ENCODE measurements at regions not wholly inside any gene's neighbourhood (a gene's known extent, or its start where the extent isn't known, plus 50 kb on each side); places are given as distances from the start of the nearest gene placed in this dataset.
A peak's percentile ranks its signal among the peaks of the same experiment; 100 is the strongest.
"Not testable (repeated sequence)": the region's sequence is repeated elsewhere in the genome, so short reads cannot be mapped to it uniquely, and the experiment has no call there.

GRCh38 chr3:143901105-143901504 is 52.8 kb upstream of the SLC9A9 start:
- TF ChIP-seq CTCF (IDR thresholded peaks at IDR 0.05; ENCODE audit: insufficient read depth, low read length, poor library complexity, severe bottlenecking), result no peak
- Histone ChIP-seq H3K36me3 (ENCODE audit: control insufficient read depth, insufficient read depth, low read length) (no peaks in the 10 kb centered on the region), H3K27me3 (replicated peaks; ENCODE audit: control insufficient read depth, insufficient read depth, low read length) (no peaks in the 10 kb centered on the region), H3K4me3 (replicated peaks; ENCODE audit: low read depth, low read length) (no peak overlapping the region)
- peak; percentile 9 for DNase-seq (ENCODE audit: extremely low read depth, insufficient read length)

- H3K36me3 ChIP-seq (ENCODE audit: control insufficient read depth, insufficient read depth, low read length), result no peaks in the 10 kb centered on the region
- H3K4me3 ChIP-seq (replicated peaks; ENCODE audit: low read depth, low read length), result no peak overlapping the region
- TF ChIP-seq CTCF (IDR thresholded peaks at IDR 0.05; ENCODE audit: insufficient read depth, low read length, poor library complexity, severe bottlenecking), result no peak
- DNase-seq (ENCODE audit: extremely low read depth, insufficient read length), result no peak
- no peaks in the 10 kb centered on the region for H3K27me3 ChIP-seq (replicated peaks; ENCODE audit: control insufficient read depth, insufficient read depth, low read length)
These were observed 53.9 kb upstream of the SLC9A9 start for GRCh38 chr3:143902210-143902609.

GRCh38 chr3:143910756-143911155 is 60.9 kb upstream of the DIPK2A start:
- H3K36me3 ChIP-seq (ENCODE audit: control insufficient read depth, insufficient read depth, low read length), result no peaks in the 10 kb centered on the region
- no peak for TF ChIP-seq CTCF (IDR thresholded peaks at IDR 0.05; ENCODE audit: insufficient read depth, low read length, poor library complexity, severe bottlenecking)
- no peak for DNase-seq (ENCODE audit: extremely low read depth, insufficient read length)
- H3K27me3 ChIP-seq (replicated peaks; ENCODE audit: control insufficient read depth, insufficient read depth, low read length), result no peaks in the 10 kb centered on the region
- H3K4me3 ChIP-seq (replicated peaks; ENCODE audit: low read depth, low read length), result no peak overlapping the region

- Histone ChIP-seq H3K27me3 (replicated peaks; ENCODE audit: control insufficient read depth, insufficient read depth, low read length) (no peaks in the 10 kb centered on the region), H3K36me3 (ENCODE audit: control insufficient read depth, insufficient read depth, low read length) (no peaks in the 10 kb centered on the region), H3K4me3 (replicated peaks; ENCODE audit: low read depth, low read length) (no peak overlapping the region)
- no peak for DNase-seq (ENCODE audit: extremely low read depth, insufficient read length)
- no peak for TF ChIP-seq CTCF (IDR thresholded peaks at IDR 0.05; ENCODE audit: insufficient read depth, low read length, poor library complexity, severe bottlenecking)
These were observed 57.4 kb upstream of the DIPK2A start for GRCh38 chr3:143914257-143914656.

- H3K27me3 ChIP-seq (replicated peaks; ENCODE audit: control insufficient read depth, insufficient read depth, low read length), result no peaks in the 10 kb centered on the region
- H3K36me3 ChIP-seq (ENCODE audit: control insufficient read depth, insufficient read depth, low read length), result no peaks in the 10 kb centered on the region
- no peak overlapping the region for H3K4me3 ChIP-seq (replicated peaks; ENCODE audit: low read depth, low read length)
- DNase-seq (ENCODE audit: extremely low read depth, insufficient read length), result no peak
- no peak for TF ChIP-seq CTCF (IDR thresholded peaks at IDR 0.05; ENCODE audit: insufficient read depth, low read length, poor library complexity, severe bottlenecking)
These were observed 52.8 kb upstream of the DIPK2A start for GRCh38 chr3:143918848-143919247.

- H3K27me3 ChIP-seq (replicated peaks; ENCODE audit: control insufficient read depth, insufficient read depth, low read length); H3K4me3 ChIP-seq (replicated peaks; ENCODE audit: low read depth, low read length); H3K36me3 ChIP-seq (ENCODE audit: control insufficient read depth, insufficient read depth, low read length); DNase-seq (ENCODE audit: extremely low read depth, insufficient read length): not testable (repeated sequence)
These were observed 50.4 kb upstream of the DIPK2A start for GRCh38 chr3:143921176-143921575.

Data from GM06990 (cell line).